T-cell (primary cell): ENCODE measurements at regions not wholly inside any gene's neighbourhood (a gene's known extent, or its start where the extent isn't known, plus 50 kb on each side); places are given as distances from the start of the nearest gene placed in this dataset.

Experiments used
- ATAC-seq, 4 experiments: fragments of 200-7000 bp in 3 of 4; fragments of 150-1000 bp in 1 of 4; cut with Tn5 transposase; replicated peaks in 1 of 4; 1 replicate in 3 of 4; 2 replicates in 1 of 4; pipeline ENCODE4 v1.10.0; 2021; ENCODE audit warnings: moderate library complexity in 3 of 4, mild to moderate bottlenecking in 2 of 4, moderate number of reproducible peaks in 1 of 4
- CTCF ChIA-PET, 2 donors: fragments of 300-600 bp; sonication (Branson Sonifier 250); formaldehyde crosslinking; loops; one replicate each; lab custom pipeline; 2022; ENCODE audit warnings: antibody characterized with exemption in 2 of 2; lab: Charles Lee
- POLR2A ChIA-PET, 2 donors: fragments of 300-600 bp; sonication (Branson Sonifier 250); formaldehyde crosslinking; loops; one replicate each; lab custom pipeline; 2022; ENCODE audit warnings: antibody characterized with exemption in 2 of 2; lab: Charles Lee
- DNase-seq, 35 experiments: peaks; one replicate each; pipeline versions ENCODE4 v3.0.0 to v3.0.0-alpha.2; 2013 to 2023
- H3K27ac ChIP-seq: one replicate; pipeline ENCODE4 v1.5.1; 2013; ENCODE audit warnings: low read length
- H3K27me3 ChIP-seq, 2 experiments: replicated peaks in 1 of 2; 1 replicate in 1 of 2; 2 replicates in 1 of 2; pipeline versions ENCODE4 v1.6.1 to v1.7.0; 2013; ENCODE audit warnings: low read length in 1 of 2, mixed read lengths in 1 of 2; ENCODE audit not compliant: control insufficient read depth in 2 of 2, insufficient read depth in 2 of 2; ENCODE audit errors: extremely low read depth in 1 of 2
- H3K36me3 ChIP-seq, 2 donors: 1 replicate in 1 of 2; 2 replicates in 1 of 2; pipeline versions ENCODE4 v1.6.1 to v1.7.0; 2013; ENCODE audit warnings: low read length in 1 of 2; ENCODE audit not compliant: control insufficient read depth in 2 of 2, insufficient read depth in 1 of 2; ENCODE audit errors: extremely low read depth in 1 of 2
- H3K4me1 ChIP-seq, 2 experiments: 1 replicate in 1 of 2; 2 replicates in 1 of 2; pipeline versions ENCODE4 v1.6.1 to v1.7.0; 2013; ENCODE audit warnings: low read length in 2 of 2, mixed read lengths in 1 of 2; ENCODE audit not compliant: insufficient read depth in 2 of 2, control insufficient read depth in 1 of 2; ENCODE audit errors: extremely low read depth in 1 of 2
- H3K4me3 ChIP-seq, 2 donors: 1 replicate in 1 of 2; 2 replicates in 1 of 2; pipeline versions ENCODE4 v1.5.1 to v1.7.0; 2013; ENCODE audit warnings: mild to moderate bottlenecking in 2 of 2, low read length in 1 of 2, moderate library complexity in 1 of 2; ENCODE audit not compliant: control insufficient read depth in 1 of 2; ENCODE audit errors: extremely low read depth in 1 of 2
- H3K9me3 ChIP-seq: 2 replicates; pipeline ENCODE4 v1.7.0; 2013
- H3K27ac Mint-ChIP-seq, 2 donors: one replicate each; pipeline ENCODE4 v1.8.0; 2020 to 2021; ENCODE audit warnings: mild to moderate bottlenecking in 2 of 2, mixed read lengths in 2 of 2
- H3K27me3 Mint-ChIP-seq, 2 donors: one replicate each; pipeline ENCODE4 v1.8.0; 2021 to 2022; ENCODE audit warnings: mixed read lengths in 2 of 2
- H3K36me3 Mint-ChIP-seq: one replicate; pipeline ENCODE4 v1.8.0; 2021; ENCODE audit warnings: mixed read lengths
- H3K4me1 Mint-ChIP-seq, 3 donors: one replicate each; pipeline ENCODE4 v1.8.0; 2020 to 2022; ENCODE audit warnings: mixed read lengths in 3 of 3, mild to moderate bottlenecking in 1 of 3
- H3K4me3 Mint-ChIP-seq, 3 donors: one replicate each; pipeline ENCODE4 v1.8.0; 2020 to 2022; ENCODE audit warnings: mild to moderate bottlenecking in 3 of 3, mixed read lengths in 3 of 3, moderate library complexity in 3 of 3
- H3K9me3 Mint-ChIP-seq, 3 donors: one replicate each; pipeline ENCODE4 v1.8.0; 2020 to 2022; ENCODE audit warnings: mixed read lengths in 3 of 3
- WGBS: methylation state at CpG from one replicate; pipeline ENCODE4 v1.1.5; 2013; ENCODE audit warnings: missing lambda C conversion rate; ENCODE audit not compliant: insufficient coverage; 5-methylcytosine and 5-hydroxymethylcytosine counted together

DNA sequence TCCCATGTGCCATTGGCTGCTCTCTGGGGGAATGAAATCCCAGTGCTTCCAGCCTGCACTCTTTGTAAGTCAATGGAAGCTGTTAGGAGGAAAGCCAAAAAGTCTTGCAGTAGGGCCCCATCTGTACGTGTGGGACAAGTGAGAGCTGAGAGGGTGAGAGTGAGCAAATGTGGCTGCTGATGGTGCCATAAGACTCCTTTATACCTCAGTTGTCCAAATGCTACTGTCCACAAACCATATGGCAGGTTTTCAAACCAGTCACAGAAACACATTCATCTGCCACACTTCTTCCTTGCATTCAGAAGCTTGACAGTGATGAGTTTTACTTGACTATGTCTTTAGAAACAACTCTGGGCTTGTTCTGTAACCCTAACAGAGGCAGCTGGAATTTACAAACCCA is 543.8 kb downstream of the CSNK1G3 start:
- Mint-ChIP-seq H3K27ac (no peak overlapping the region), H3K4me1 (peaks cover 0 to 6% (median 0%) of the 10 kb centered on the region in 3 donors), H3K36me3 (no peaks in the 10 kb centered on the region), H3K27me3 (no peaks in the 10 kb centered on the region), H3K4me3 (no peak overlapping the region), H3K9me3 (peaks cover 0 to 20% (median 0%) of the 10 kb centered on the region in 3 donors)
- Histone ChIP-seq H3K27ac (no peak overlapping the region), H3K9me3 (no peaks in the 10 kb centered on the region), H3K36me3 (no peaks in the 10 kb centered on the region), H3K4me1 (no peaks in the 10 kb centered on the region), H3K27me3 (no peaks in the 10 kb centered on the region), H3K4me3 (no peak overlapping the region)
- ATAC-seq (no peak), DNase-seq (no peak)
- POLR2A ChIA-PET = no interaction called here
- no CpG with 5 or more reads among the region's 1 CpG for WGBS
- CTCF ChIA-PET = no interaction called here

DNA sequence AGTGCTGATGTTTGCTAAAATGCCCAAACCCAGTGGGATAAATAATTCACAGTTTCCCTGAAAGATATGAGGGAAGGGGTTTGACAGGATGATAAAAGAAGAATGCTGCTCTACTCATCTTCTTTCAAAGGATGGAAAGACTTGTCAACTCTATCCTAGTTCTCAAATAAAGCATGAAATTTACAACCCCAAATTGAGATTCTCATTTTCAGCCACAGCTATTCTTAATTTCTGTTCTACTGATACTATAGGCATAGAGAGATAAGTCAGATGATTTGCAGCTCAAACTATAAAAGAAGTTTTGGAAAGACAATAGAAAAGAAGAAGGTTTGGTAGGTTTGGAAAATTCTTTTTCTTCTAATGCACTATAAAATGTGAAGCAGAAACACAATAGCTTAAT is 542.6 kb downstream of the CSNK1G3 start:
- DNase-seq (no peak), ATAC-seq (no peak)
- Histone ChIP-seq H3K4me3 (no peak overlapping the region), H3K27ac (no peak overlapping the region), H3K36me3 (no peaks in the 10 kb centered on the region), H3K4me1 (no peaks in the 10 kb centered on the region), H3K27me3 (no peaks in the 10 kb centered on the region), H3K9me3 (no peaks in the 10 kb centered on the region)
- no peak overlapping the region for H3K4me3 Mint-ChIP-seq
- H3K4me1 Mint-ChIP-seq = peaks cover 0 to 6% (median 0%) of the 10 kb centered on the region in 3 donors
- no peaks in the 10 kb centered on the region for H3K36me3 Mint-ChIP-seq
- POLR2A ChIA-PET = no interaction called here
- CTCF ChIA-PET = no interaction called here
- no peak overlapping the region for H3K27ac Mint-ChIP-seq
- H3K9me3 Mint-ChIP-seq = peaks cover 0 to 22% (median 0%) of the 10 kb centered on the region in 3 donors
- H3K27me3 Mint-ChIP-seq = no peaks in the 10 kb centered on the region

DNA sequence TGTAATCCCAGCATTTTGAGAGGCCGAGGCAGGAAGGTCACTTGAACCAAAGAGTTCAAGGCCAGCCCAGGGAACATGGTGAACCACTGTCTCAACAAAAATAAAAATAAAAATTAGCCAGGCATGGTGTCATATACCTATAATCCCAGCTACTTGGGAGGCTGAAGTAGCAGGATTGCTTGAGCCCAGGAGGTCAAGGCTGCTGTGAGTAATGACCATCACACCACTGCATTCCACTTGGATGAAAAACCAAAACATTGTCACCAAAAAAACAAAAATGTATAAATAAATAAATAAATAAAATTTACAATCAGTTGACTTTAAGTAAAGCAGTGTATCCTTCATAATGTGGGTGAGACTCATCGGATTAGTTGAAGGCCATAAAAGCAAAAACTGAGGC is 541.4 kb downstream of the CSNK1G3 start:
- no peak overlapping the region for H3K27ac Mint-ChIP-seq
- H3K27me3 Mint-ChIP-seq = no peaks in the 10 kb centered on the region
- peaks cover 0 to 5% (median 0%) of the 10 kb centered on the region in 3 donors for H3K4me1 Mint-ChIP-seq
- DNase-seq = no peak
- H3K27me3 ChIP-seq = no peaks in the 10 kb centered on the region
- no peak overlapping the region for H3K4me3 ChIP-seq
- H3K9me3 ChIP-seq = no peaks in the 10 kb centered on the region
- H3K4me1 ChIP-seq = no peaks in the 10 kb centered on the region
- H3K4me3 Mint-ChIP-seq = no peak overlapping the region
- ATAC-seq = no peak
- no CpG with 5 or more reads among the region's 2 CpGs for WGBS
- peaks cover 0 to 17% (median 0%) of the 10 kb centered on the region in 3 donors for H3K9me3 Mint-ChIP-seq
- CTCF ChIA-PET = no interaction called here
- POLR2A ChIA-PET = no interaction called here
- no peaks in the 10 kb centered on the region for H3K36me3 ChIP-seq
- H3K36me3 Mint-ChIP-seq = no peaks in the 10 kb centered on the region
- no peak overlapping the region for H3K27ac ChIP-seq

DNA sequence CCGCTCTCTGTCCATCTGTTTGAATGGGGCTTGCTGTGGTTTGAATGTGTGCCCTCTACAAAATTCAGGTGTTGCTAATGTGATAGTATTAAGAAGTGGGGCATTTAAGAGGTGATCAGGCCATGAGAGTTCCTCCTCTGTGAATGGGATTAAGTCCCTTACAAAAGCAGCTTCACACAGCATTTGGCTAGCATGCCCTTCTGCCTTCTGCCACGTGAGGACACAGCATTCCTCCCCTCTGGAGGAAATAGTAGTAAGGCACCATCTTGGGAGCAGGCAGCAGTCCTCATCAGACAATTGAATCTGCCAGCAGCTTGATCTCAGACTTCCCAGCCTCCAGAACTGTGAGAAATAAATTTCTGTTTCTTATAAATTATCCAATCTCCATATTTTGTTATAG is 540.2 kb downstream of the CSNK1G3 start:
- Histone ChIP-seq H3K27me3 (no peaks in the 10 kb centered on the region), H3K4me3 (no peak overlapping the region), H3K4me1 (no peaks in the 10 kb centered on the region), H3K27ac (no peak overlapping the region), H3K36me3 (no peaks in the 10 kb centered on the region), H3K9me3 (no peaks in the 10 kb centered on the region)
- POLR2A ChIA-PET = no interaction called here
- no peak for DNase-seq
- H3K27ac Mint-ChIP-seq = no peak overlapping the region
- peaks cover 0 to 18% (median 0%) of the 10 kb centered on the region in 3 donors for H3K9me3 Mint-ChIP-seq
- CTCF ChIA-PET = no interaction called here
- peaks cover 0 to 4% (median 0%) of the 10 kb centered on the region in 3 donors for H3K4me1 Mint-ChIP-seq
- H3K27me3 Mint-ChIP-seq = no peaks in the 10 kb centered on the region
- ATAC-seq = no peak
- H3K4me3 Mint-ChIP-seq = no peak overlapping the region
- WGBS = 83% methylated on average over 1 of the region's 2 CpGs
- H3K36me3 Mint-ChIP-seq = no peaks in the 10 kb centered on the region

DNA sequence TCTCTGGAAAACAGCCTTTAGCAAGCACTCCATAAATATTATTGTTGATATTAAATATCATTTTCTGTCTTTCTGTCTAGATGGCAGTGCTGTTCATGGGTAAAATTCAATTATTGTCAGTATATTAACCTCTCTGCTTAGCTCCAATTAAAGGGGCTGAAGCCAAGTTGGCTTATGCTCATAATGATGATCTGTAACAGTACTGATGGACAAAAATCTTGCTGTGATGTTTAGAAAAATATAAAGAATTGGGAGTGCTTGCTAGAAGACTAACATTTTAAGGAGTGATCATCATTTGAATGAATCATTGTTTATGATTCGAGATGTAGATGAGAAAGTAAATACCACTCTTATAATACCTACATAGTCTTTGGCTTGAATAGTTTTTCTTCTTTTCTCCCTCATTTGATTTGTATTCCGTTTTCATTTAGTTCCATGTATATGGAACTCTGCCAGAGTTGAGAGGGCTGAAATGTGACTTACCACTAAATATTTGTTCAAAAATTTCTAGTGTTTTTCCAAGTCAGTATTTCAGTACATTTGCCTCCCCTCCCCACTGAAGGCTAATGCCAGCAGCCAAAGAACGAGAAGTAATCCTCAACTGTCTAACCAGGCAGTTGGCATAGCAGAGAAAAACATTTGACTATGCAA is 538.3 kb downstream of the CSNK1G3 start:
- Mint-ChIP-seq H3K27ac (no peak overlapping the region), H3K4me1 (no peaks in the 10 kb centered on the region), H3K4me3 (no peak overlapping the region), H3K27me3 (no peaks in the 10 kb centered on the region), H3K36me3 (no peaks in the 10 kb centered on the region), H3K9me3 (peaks cover 0 to 19% (median 0%) of the 10 kb centered on the region in 3 donors)
- Histone ChIP-seq H3K36me3 (no peaks in the 10 kb centered on the region), H3K27me3 (no peaks in the 10 kb centered on the region), H3K27ac (no peak overlapping the region), H3K4me3 (no peak overlapping the region), H3K4me1 (no peaks in the 10 kb centered on the region), H3K9me3 (no peaks in the 10 kb centered on the region)
- DNase-seq (no peak), ATAC-seq (no peak)
- CTCF ChIA-PET = no interaction called here
- WGBS = no CpG with 5 or more reads among the region's 3 CpGs
- POLR2A ChIA-PET = no interaction called here

DNA sequence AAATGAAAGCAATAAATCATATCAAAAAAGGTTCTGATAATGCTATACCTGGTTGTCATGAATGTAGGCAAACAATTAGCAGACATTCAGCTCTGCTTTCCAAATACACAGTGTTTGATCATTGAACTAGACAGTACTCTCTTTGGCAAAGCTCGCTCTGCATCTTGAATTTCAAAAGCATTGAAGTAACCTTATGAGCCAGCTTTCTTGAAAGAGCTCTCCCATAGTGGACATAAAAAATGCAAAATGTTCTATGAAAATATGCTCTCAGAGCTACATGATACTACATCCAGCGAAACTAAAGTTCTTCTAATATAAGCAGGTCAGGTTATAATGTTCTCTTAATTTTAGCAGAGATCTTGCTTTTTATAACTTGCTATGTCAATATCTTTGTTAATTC is 533.4 kb downstream of the CSNK1G3 start:
- ChIA-PET POLR2A (no interaction called here), CTCF (no interaction called here)
- no peaks in the 10 kb centered on the region for H3K4me1 ChIP-seq
- H3K9me3 ChIP-seq = no peaks in the 10 kb centered on the region
- Mint-ChIP-seq H3K4me3 (no peak overlapping the region), H3K9me3 (peaks cover 0 to 14% (median 3%) of the 10 kb centered on the region in 3 donors), H3K27ac (no peak overlapping the region), H3K27me3 (no peaks in the 10 kb centered on the region), H3K4me1 (no peaks in the 10 kb centered on the region), H3K36me3 (no peaks in the 10 kb centered on the region)
- H3K36me3 ChIP-seq = no peaks in the 10 kb centered on the region
- H3K4me3 ChIP-seq = no peak overlapping the region
- no peak overlapping the region for H3K27ac ChIP-seq
- ATAC-seq (no peak), DNase-seq (no peak)
- no CpG with 5 or more reads among the region's 2 CpGs for WGBS
- H3K27me3 ChIP-seq = no peaks in the 10 kb centered on the region

DNA sequence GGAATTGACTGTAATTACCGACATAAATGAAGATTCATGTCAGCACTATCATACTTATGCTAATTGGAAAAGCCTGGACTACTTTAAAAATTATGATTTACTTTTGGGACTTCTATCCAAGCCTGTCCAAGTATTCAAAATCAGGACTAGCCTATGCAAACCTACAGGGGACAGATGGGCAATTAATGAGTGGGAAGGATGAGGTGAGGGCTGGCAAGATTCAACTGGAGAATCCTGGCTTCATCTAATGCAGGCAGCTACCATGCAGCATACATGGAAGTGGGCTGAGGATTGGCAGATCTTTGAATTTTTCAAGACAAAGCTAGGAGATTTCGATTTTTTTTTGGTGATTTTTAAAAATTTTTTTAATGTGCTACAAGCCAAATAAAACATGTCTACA is 532.6 kb downstream of the CSNK1G3 start:
- no CpG with 5 or more reads among the region's 2 CpGs for WGBS
- no peaks in the 10 kb centered on the region for H3K4me1 ChIP-seq

More for the DNA sequence above, 532.6 kb downstream of the CSNK1G3 start:
- POLR2A ChIA-PET = no interaction called here
- Mint-ChIP-seq H3K9me3 (peaks cover 0 to 13% (median 3%) of the 10 kb centered on the region in 3 donors), H3K4me3 (no peak overlapping the region), H3K36me3 (no peaks in the 10 kb centered on the region), H3K4me1 (no peaks in the 10 kb centered on the region), H3K27me3 (no peaks in the 10 kb centered on the region), H3K27ac (no peak overlapping the region)
- Histone ChIP-seq H3K27ac (no peak overlapping the region), H3K27me3 (no peaks in the 10 kb centered on the region), H3K9me3 (no peaks in the 10 kb centered on the region), H3K36me3 (no peaks in the 10 kb centered on the region), H3K4me3 (no peak overlapping the region)
- DNase-seq (no peak), ATAC-seq (no peak)
- CTCF ChIA-PET = no interaction called here
